CD4-positive, alpha-beta memory T cell (primary cell): ENCODE measurements at regions not wholly inside any gene's neighbourhood (a gene's known extent, or its start where the extent isn't known, plus 50 kb on each side); places are given as distances from the start of the nearest gene placed in this dataset.

ENCODE experiments used
- CTCF ChIA-PET: fragments of 350-600 bp; sonication (Branson Sonifier 250); formaldehyde crosslinking; loops from one replicate; lab custom pipeline; 2021; ENCODE audit warnings: inconsistent platforms; ENCODE audit not compliant: partially characterized antibody; lab: Charles Lee
- POLR2A ChIA-PET: fragments of 350-600 bp; sonication (Branson Sonifier 250); formaldehyde crosslinking; loops from one replicate; lab custom pipeline; 2021; ENCODE audit not compliant: partially characterized antibody; lab: Charles Lee
- DNase-seq, 5 donors: peaks; one replicate each; pipeline versions ENCODE4 v3.0.0 to v3.0.0-alpha.2; 2020 to 2022; ENCODE audit warnings: mixed read lengths in 1 of 5
- H3K27ac ChIP-seq: one replicate; pipeline ENCODE4 v1.7.0; 2013; ENCODE audit warnings: low read depth, low read length
- H3K27me3 ChIP-seq: 2 replicates; pipeline ENCODE4 v1.7.0; 2013; ENCODE audit warnings: mild to moderate bottlenecking, low read length, moderate library complexity; ENCODE audit not compliant: insufficient read depth
- H3K36me3 ChIP-seq: 2 replicates; pipeline ENCODE4 v1.7.0; 2013; ENCODE audit warnings: mild to moderate bottlenecking, low read length, moderate library complexity; ENCODE audit not compliant: insufficient read depth
- H3K4me1 ChIP-seq: 2 replicates; pipeline ENCODE4 v1.7.0; 2013; ENCODE audit warnings: mild to moderate bottlenecking, low read length, moderate library complexity; ENCODE audit not compliant: insufficient read depth
- H3K4me3 ChIP-seq, 2 donors: one replicate each; pipeline ENCODE4 v1.7.0; 2013; ENCODE audit warnings: low read length in 2 of 2, mild to moderate bottlenecking in 1 of 2
- H3K9me3 ChIP-seq, 2 donors: one replicate each; pipeline ENCODE4 v1.7.0; 2013; ENCODE audit warnings: low read length in 2 of 2, control low read depth in 1 of 2; ENCODE audit not compliant: control insufficient read depth in 1 of 2
- H3K27ac Mint-ChIP-seq, 7 donors: one replicate each; pipeline ENCODE4 v1.8.0; 2020 to 2021; ENCODE audit warnings: mixed read lengths in 7 of 7, mild to moderate bottlenecking in 6 of 7, inconsistent platforms in 3 of 7, moderate library complexity in 3 of 7
- H3K27me3 Mint-ChIP-seq, 2 donors: one replicate each; pipeline ENCODE4 v1.8.0; 2020 to 2021; ENCODE audit warnings: mixed read lengths in 2 of 2
- H3K36me3 Mint-ChIP-seq, 2 donors: one replicate each; pipeline ENCODE4 v1.8.0; 2020 to 2021; ENCODE audit warnings: mixed read lengths in 2 of 2, inconsistent platforms in 1 of 2, mild to moderate bottlenecking in 1 of 2
- H3K4me1 Mint-ChIP-seq, 4 donors: one replicate each; pipeline ENCODE4 v1.8.0; 2020 to 2021; ENCODE audit warnings: mixed read lengths in 4 of 4, mild to moderate bottlenecking in 1 of 4
- H3K4me3 Mint-ChIP-seq, 8 donors: one replicate each; pipeline ENCODE4 v1.8.0; 2020 to 2021; ENCODE audit warnings: mixed read lengths in 8 of 8, mild to moderate bottlenecking in 7 of 8, moderate library complexity in 6 of 8, inconsistent platforms in 3 of 8
- H3K9me3 Mint-ChIP-seq, 8 donors: one replicate each; pipeline ENCODE4 v1.8.0; 2020 to 2021; ENCODE audit warnings: mixed read lengths in 8 of 8, mild to moderate bottlenecking in 5 of 8, inconsistent platforms in 3 of 8, moderate library complexity in 1 of 8
- intact Hi-C: fragments of 100-400 bp; cut with micrococcal nuclease; formaldehyde crosslinking; loops from one replicate; pipeline ENCODE4 v1.15.1; 2023

DNA sequence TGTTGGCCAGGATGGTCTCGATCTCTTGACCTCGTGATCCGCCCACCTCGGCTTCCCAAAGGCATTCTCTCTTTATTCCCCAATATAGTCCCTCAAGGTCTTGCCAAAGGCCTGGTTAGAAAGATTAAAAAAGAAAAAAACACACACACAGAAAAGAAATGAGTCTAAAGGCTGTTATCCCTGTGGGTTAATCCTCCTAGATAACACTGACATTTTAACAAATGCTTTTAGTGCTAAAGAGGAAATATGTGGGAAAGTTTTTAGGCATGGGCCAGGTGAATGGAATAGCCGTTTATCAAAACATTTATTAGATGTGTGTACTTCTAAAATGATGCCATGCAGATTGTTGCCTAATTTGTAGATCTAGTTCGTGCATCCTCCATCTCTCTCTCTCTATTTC is 261.6 kb upstream of the FN1 start:
- Mint-ChIP-seq H3K36me3 (no peaks in the 10 kb centered on the region), H3K9me3 (peaks cover 0 to 10% (median under 1%) of the 10 kb centered on the region in 8 donors), H3K27ac (no peak overlapping the region), H3K4me3 (no peak overlapping the region), H3K4me1 (no peaks in the 10 kb centered on the region), H3K27me3 (peaks cover 0 to 4% of the 10 kb centered on the region in 2 donors)
- H3K4me1 ChIP-seq = no peaks in the 10 kb centered on the region
- H3K9me3 ChIP-seq = no peaks in the 10 kb centered on the region
- no peak for DNase-seq
- H3K27ac ChIP-seq = no peak overlapping the region
- H3K27me3 ChIP-seq = no peaks in the 10 kb centered on the region
- ChIA-PET POLR2A (no interaction called here), CTCF (no interaction called here)
- H3K36me3 ChIP-seq = no peaks in the 10 kb centered on the region
- no peak overlapping the region for H3K4me3 ChIP-seq
- intact Hi-C loops = no loop called here

DNA sequence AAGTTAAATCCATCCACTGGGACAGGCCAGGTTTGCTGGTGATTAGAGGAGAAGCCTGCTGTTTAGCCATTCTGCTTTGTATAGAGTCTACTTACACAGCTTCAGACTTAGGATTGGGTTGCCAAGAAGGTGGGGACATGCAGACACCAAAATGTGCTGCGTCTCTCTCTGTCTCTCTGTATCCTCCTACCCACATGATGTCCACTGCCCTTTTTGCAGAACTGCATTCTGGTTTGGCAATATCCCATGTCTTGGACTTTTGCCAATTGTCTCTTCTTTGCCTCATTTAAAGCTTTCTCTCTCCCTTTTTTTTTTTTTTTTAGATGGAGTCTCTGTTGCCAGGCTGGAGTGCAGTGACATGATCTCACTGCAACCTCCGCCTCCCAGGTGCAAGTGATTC is 261.1 kb upstream of the FN1 start:
- CTCF ChIA-PET = no interaction called here
- Mint-ChIP-seq H3K4me3 (no peak overlapping the region), H3K36me3 (no peaks in the 10 kb centered on the region), H3K4me1 (no peaks in the 10 kb centered on the region), H3K27ac (no peak overlapping the region), H3K9me3 (peaks cover 0 to 10% (median under 1%) of the 10 kb centered on the region in 8 donors), H3K27me3 (peaks cover 0 to 4% of the 10 kb centered on the region in 2 donors)
- no peaks in the 10 kb centered on the region for H3K9me3 ChIP-seq
- no peaks in the 10 kb centered on the region for H3K4me1 ChIP-seq
- no peak overlapping the region for H3K27ac ChIP-seq
- H3K4me3 ChIP-seq = no peak overlapping the region
- no peaks in the 10 kb centered on the region for H3K27me3 ChIP-seq
- DNase-seq = no peak
- no peaks in the 10 kb centered on the region for H3K36me3 ChIP-seq
- intact Hi-C loops = no loop called here
- POLR2A ChIA-PET = no interaction called here

DNA sequence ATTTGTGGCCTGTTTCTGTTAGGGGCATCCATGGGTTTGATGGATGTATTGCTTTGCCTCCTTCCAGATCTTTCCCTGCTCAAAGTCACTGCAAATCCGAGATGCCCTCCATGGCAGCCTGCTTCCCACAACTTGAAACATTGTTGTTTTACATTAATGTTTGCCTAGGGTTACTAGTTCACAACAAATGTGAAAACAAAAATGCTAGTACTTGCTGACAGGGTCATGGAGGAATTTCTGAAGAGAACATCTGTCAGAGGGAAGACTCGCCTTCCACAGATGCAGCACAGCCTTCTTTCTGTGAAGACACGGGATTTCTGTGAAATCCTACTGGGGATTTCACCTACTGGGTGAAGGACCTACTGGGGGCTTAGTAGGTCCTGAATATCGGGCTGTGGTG is 260.0 kb upstream of the FN1 start:
- CTCF ChIA-PET = no interaction called here
- Mint-ChIP-seq H3K9me3 (peaks cover 0 to 10% (median under 1%) of the 10 kb centered on the region in 8 donors), H3K4me3 (no peak overlapping the region), H3K27ac (no peak overlapping the region), H3K36me3 (no peaks in the 10 kb centered on the region), H3K4me1 (no peaks in the 10 kb centered on the region), H3K27me3 (peaks cover 4 to 6% of the 10 kb centered on the region in 2 donors)
- H3K36me3 ChIP-seq = no peaks in the 10 kb centered on the region
- POLR2A ChIA-PET = no interaction called here
- H3K27me3 ChIP-seq = no peaks in the 10 kb centered on the region
- no peaks in the 10 kb centered on the region for H3K4me1 ChIP-seq
- DNase-seq = no peak
- H3K4me3 ChIP-seq = no peak overlapping the region
- H3K9me3 ChIP-seq = no peaks in the 10 kb centered on the region
- intact Hi-C loops = no loop called here
- no peak overlapping the region for H3K27ac ChIP-seq

DNA sequence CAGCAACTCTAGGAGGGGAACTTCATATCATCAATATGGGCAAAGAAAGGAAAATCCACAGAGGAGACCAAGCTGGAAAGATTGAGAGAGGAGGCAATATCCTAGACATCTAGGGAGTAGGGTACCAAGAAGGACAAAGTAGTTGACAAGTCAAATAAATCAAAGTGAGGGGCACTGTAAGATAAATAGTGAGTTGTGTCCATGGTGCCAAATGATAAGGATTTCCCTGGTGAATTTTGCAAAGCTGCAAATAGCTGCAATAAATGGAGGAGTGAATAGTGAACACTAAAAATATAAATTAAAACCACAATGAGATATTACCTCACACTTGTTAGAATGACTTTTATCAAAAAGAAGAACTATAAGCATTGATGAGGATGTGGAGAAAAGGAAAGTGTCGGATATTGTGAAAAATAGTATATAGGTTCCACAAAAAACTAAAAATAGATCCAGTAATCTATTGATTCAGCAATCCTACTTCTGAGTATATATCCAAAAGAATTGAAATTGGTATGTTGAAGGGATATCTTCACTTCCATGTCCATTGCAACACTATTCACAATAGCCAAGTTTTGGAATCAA is 258.2 kb upstream of the FN1 start:
- ChIA-PET CTCF (no interaction called here), POLR2A (no interaction called here)
- Mint-ChIP-seq H3K27ac (no peak overlapping the region), H3K36me3 (no peaks in the 10 kb centered on the region), H3K4me3 (no peak overlapping the region), H3K27me3 (peaks cover 4 to 8% of the 10 kb centered on the region in 2 donors), H3K9me3 (peaks cover 0 to 10% (median under 1%) of the 10 kb centered on the region in 8 donors), H3K4me1 (no peaks in the 10 kb centered on the region)
- Histone ChIP-seq H3K4me3 (no peak overlapping the region), H3K27me3 (no peaks in the 10 kb centered on the region), H3K27ac (no peak overlapping the region), H3K9me3 (no peaks in the 10 kb centered on the region), H3K4me1 (no peaks in the 10 kb centered on the region), H3K36me3 (no peaks in the 10 kb centered on the region)
- no peak for DNase-seq
- intact Hi-C loops = no loop called here

DNA sequence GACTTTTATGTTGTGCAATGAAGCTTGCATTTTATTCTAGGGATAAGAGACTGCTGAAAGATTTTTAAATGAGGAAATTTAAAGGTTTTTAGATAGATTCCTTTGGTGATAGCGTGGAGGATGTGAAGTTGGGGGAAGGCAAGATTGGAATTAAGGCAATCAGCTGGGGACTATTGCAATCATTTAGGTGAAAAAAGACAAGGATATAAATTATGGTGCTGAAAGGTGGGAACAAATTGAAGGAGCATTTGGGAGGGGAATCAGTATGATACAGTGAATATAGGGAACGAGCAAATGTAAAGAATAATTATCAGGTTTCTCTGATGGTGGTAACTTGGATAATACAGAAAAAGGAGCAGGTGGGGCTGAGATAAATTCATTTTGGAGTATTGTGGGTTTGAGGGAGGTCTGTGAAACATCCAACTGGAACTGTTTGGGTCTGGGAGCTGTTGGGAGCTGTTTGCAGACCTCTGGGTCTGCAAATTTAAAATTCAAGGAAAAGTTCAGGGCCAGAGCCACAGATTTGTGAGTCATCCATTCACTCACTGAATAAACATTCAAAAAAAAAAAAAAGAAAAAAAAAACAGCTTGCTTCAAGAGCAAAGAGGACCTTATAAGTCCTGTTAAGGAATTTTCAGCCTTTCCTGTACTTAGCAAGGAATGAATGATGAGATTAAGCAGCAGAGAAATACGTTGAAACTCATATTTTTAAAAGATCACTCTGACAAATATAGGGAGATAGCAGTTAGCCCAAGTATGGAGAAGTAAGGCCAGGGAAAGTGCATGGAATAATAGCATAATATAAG is 257.5 kb upstream of the FN1 start:
- no peaks in the 10 kb centered on the region for H3K9me3 ChIP-seq
- Mint-ChIP-seq H3K9me3 (peaks cover 0 to 8% (median under 1%) of the 10 kb centered on the region in 8 donors), H3K4me1 (no peaks in the 10 kb centered on the region), H3K27ac (no peak overlapping the region), H3K4me3 (no peak overlapping the region), H3K36me3 (no peaks in the 10 kb centered on the region), H3K27me3 (peaks cover 4 to 8% of the 10 kb centered on the region in 2 donors)
- no peak overlapping the region for H3K27ac ChIP-seq
- no peaks in the 10 kb centered on the region for H3K27me3 ChIP-seq
- no peak overlapping the region for H3K4me3 ChIP-seq
- H3K36me3 ChIP-seq = no peaks in the 10 kb centered on the region
- H3K4me1 ChIP-seq = no peaks in the 10 kb centered on the region
- CTCF ChIA-PET = interaction anchor here (2.1 kb wide), 1 partner anchor 10 kb away, joined by 4 read pairs; no protein-coding TSS in a partner anchor
- no peak for DNase-seq
- POLR2A ChIA-PET = no interaction called here
- intact Hi-C loops = no loop called here

DNA sequence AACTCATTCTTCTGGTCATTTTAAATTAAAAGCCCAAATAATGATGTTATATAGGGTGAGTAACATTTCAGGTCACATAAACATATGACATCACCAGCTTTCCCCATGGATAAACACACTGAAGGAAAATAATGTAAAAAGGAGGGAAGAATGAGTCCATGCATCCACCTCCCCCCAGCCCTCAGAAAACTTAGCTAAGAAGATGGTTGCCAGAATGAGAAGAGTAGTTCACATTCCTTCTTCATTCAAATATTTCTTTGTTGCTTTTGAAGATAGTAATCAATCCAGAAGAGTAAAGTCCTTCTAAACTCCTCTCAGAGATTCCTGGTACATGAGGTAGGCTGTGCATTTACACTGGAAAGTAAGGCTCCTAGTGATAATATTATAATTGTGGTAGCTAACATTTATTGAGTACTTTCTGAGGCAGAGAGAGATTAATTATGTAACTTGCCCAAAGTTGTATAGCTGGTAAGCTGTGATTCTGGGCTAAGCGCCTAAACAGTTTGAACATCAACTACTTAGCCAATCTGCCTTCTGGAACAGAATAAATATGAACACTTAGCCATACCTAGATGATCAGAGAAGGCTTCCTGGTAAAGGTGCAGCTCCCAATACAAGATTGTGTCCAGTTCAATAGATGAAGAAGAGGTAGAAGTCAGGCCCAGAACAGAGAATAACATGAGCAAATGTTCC is 256.7 kb upstream of the FN1 start:
- peaks cover 0 to 7% (median 0%) of the 10 kb centered on the region in 8 donors for H3K9me3 Mint-ChIP-seq
- no peak overlapping the region for H3K4me3 Mint-ChIP-seq
- Histone ChIP-seq H3K4me3 (no peak overlapping the region), H3K27ac (no peak overlapping the region), H3K9me3 (no peaks in the 10 kb centered on the region), H3K27me3 (no peaks in the 10 kb centered on the region), H3K4me1 (no peaks in the 10 kb centered on the region), H3K36me3 (no peaks in the 10 kb centered on the region)
- DNase-seq = no peak
- POLR2A ChIA-PET = no interaction called here
- intact Hi-C loops = no loop called here
- peaks cover 4 to 8% of the 10 kb centered on the region in 2 donors for H3K27me3 Mint-ChIP-seq
- no peaks in the 10 kb centered on the region for H3K4me1 Mint-ChIP-seq
- H3K27ac Mint-ChIP-seq = no peak overlapping the region
- no peaks in the 10 kb centered on the region for H3K36me3 Mint-ChIP-seq
- CTCF ChIA-PET = interaction anchor here (2.1 kb wide), 1 partner anchor 10 kb away, joined by 4 read pairs; no protein-coding TSS in a partner anchor

DNA sequence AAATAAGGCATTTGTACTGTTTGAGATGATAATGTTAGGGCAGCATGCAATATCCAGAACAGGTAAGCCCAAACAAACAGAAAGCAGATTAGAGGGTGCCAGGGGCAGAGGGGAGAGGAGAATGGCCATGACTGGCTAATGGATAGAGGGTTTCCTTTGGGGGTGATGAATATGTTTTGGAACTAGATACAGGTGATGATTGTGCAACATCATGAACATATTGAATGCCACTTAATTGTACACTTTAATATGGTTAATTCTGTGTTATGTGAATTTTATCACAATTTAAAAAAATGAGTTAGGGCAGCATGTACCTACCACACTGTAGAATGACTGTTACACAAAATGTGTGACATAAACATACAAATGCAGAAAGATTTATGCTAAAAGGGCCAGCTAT is 255.5 kb upstream of the FN1 start:
- no peaks in the 10 kb centered on the region for H3K4me1 ChIP-seq
- no peak overlapping the region for H3K27ac Mint-ChIP-seq
- H3K27ac ChIP-seq = no peak overlapping the region
- H3K27me3 ChIP-seq = no peaks in the 10 kb centered on the region
- no peak overlapping the region for H3K4me3 Mint-ChIP-seq
- peaks cover 4 to 8% of the 10 kb centered on the region in 2 donors for H3K27me3 Mint-ChIP-seq
- no peaks in the 10 kb centered on the region for H3K4me1 Mint-ChIP-seq
- intact Hi-C loops = no loop called here
- peaks cover 0 to 6% (median 0%) of the 10 kb centered on the region in 8 donors for H3K9me3 Mint-ChIP-seq
- H3K36me3 Mint-ChIP-seq = no peaks in the 10 kb centered on the region
- ChIA-PET CTCF (interaction anchor here (2.1 kb wide), 1 partner anchor 12 kb away, joined by 4 read pairs; no protein-coding TSS in a partner anchor), POLR2A (no interaction called here)
- no peak overlapping the region for H3K4me3 ChIP-seq
- no peaks in the 10 kb centered on the region for H3K9me3 ChIP-seq
- no peaks in the 10 kb centered on the region for H3K36me3 ChIP-seq
- DNase-seq = no peak
